SH-SY5Y (cell line): ENCODE measurements at regions not wholly inside any gene's neighbourhood (a gene's known extent, or its start where the extent isn't known, plus 50 kb on each side); places are given as distances from the start of the nearest gene placed in this dataset.

Source experiments
- GATA2 ChIP-seq: IDR thresholded peaks from 2 replicates; pipeline ENCODE4 v1.6.1; 2011; ENCODE audit warnings: mild to moderate bottlenecking, low read depth, low read length
- GATA3 ChIP-seq: IDR thresholded peaks from 2 replicates; pipeline ENCODE4 v1.6.1; 2011; ENCODE audit warnings: low read depth, mild to moderate bottlenecking, low read length, moderate library complexity

- TF ChIP-seq GATA2, result no peak
- no peak for TF ChIP-seq GATA3
Measured at GRCh38 chr15:91592567-91592966, 260.9 kb upstream of the SLCO3A1 start.
